GM19324 (cell line): ENCODE measurements at regions not wholly inside any gene's neighbourhood (a gene's known extent, or its start where the extent isn't known, plus 50 kb on each side); places are given as distances from the start of the nearest gene placed in this dataset.

Source experiments
- ATAC-seq: cut with Tn5 transposase; IDR thresholded peaks from one replicate; pipeline ENCODE4 v1.9.1; 2021; ENCODE audit warnings: mild to moderate bottlenecking, moderate library complexity; ENCODE audit not compliant: unreplicated experiment, low FRiP score

DNA sequence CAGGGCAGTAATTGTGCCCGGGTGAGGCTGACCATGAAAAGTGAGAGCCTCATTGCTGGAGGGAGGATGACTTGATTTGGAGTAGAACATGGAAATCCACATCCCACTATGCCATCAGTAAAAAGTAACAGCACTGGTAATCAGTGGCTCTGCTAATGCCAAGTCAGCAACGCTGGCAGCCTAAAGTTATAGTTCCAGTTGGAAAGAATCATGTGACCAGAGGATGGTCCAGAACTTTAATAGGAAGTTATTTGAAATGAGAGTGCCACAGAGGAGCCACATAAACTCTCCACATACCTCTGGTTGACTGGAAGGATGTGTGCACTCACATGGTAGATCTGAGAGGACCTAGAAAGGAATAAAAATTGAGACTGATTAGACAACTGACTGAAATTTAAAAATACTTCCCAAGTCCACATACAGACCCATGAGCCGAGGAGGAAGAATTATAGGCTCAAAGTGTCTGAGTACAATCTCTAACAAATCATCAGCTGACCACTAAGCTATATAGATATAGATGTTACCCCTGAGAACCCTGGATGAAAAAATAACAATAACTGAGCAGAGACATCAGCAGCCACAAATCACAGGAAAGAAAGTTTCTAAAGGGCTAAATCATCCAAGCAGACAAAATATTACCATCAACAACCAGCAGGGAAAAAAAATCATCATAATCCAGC lies 346.8 kb downstream of the STK39 start:
- no peak for ATAC-seq

DNA sequence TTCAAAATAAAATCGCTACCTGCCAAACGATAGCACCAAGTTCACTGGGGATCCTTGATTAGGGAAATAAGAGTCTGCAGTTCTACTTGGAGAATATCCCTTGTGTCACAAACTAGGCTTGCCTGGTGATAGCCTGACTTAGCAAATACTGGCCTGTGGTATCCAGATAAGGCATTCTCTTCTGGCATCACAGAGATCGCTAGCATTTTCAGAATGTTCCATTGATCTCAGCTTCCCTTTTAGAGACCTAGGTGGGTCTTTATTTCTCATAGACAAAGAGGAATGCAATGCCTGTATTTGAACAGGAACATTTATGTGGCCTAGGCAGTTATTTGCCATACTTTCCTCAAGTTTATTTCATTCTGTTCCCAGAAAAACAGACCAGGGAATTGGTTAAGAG lies 349.1 kb downstream of the STK39 start:
- no peak for ATAC-seq

DNA sequence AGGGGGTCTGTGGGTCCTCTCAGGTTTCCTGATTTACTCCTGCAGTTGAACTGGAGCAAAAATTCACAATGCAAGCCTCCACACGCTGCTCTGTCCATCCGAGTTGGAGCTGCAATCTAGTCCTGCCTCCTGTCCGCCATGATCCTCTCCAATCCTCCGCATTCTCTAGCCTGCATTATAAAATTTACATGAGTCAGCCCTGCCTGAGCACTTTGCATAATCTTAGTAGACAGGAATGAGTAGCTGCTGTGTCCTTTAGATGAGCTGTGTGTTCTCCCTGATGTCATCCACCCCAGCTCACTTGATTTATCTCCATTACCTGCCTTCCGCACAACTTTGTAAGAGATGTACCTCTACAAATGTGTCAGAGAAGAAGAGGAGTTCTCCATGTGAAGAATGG lies 355.6 kb downstream of the STK39 start:
- no peak for ATAC-seq

DNA sequence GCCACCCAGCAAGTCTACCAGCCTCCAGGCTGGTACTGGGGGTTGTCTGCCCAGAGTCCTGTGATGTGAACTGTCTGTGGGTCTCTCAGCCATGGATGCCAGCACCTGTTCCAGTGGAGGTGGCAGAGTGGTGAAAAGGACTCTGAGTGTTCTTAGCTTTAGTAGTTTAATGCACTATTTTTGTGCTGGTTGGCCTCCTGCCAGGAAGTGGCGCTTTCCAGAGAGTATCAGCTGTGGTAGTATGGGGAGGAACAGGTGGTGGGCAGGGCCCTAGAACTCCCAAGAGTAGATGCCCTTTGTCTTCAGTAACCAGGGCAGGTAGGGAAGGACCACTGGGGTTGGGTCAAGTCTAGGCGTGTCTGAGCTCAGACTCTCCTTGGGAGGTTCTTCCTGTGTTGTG lies 356.7 kb downstream of the STK39 start:
- no peak for ATAC-seq

DNA sequence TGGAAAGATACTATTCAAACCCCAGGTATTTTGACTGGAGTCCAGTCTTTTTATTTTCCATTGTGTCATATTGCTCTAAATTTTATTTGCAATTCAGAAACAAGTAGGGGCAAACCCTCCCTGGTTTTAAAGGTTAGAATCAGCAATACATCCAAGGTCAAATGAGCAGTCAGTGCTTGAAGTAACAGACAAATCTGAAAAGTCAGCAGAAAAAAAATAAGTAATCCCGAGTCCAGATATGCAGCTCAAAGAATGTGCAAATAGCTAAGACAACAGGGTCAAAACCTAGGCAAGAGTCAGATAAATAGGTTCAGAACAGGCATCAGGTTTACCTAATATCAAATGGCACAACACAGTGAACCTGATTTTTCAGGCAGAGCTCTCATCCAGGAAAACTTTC lies 367.0 kb downstream of the STK39 start:
- ATAC-seq, result no peak

DNA sequence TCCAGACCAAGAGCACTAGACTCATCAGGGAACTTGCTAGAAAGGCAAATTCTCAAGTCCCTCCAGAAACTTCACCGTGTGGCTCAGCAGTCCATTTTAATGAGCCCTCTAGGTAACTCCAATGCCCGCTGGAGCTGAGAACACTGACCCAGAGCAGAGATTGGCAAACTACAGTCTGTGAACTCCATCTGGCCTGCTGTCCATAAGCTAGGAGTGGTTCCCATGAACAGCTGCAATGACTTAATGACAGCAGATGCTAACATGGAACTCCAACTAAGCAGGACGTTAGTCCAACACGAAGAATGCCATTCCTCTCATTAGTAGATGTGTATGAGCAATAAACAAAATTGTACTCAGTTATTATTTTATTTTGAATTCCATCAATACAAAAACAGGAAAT lies 371.9 kb downstream of the STK39 start:
- ATAC-seq, result no peak

DNA sequence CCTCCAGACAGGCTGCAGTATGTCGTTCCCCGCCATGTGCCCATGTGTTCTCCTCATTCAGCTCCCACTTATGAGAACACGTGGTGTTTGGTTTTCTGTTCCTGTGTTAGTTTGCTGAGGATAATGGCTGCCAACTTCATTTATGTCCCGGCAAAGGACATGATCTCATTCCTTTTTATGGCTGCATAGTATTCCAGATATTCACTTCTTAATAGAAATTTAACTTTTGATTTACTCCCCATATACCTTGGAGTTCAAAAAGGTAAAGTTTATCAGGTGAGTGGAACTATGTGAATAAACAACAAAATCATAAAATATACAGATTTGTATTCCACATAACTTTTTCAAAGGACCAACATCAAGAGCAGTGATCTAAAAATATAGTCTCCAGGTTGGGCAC lies 372.6 kb downstream of the STK39 start:
- ATAC-seq, result no peak

DNA sequence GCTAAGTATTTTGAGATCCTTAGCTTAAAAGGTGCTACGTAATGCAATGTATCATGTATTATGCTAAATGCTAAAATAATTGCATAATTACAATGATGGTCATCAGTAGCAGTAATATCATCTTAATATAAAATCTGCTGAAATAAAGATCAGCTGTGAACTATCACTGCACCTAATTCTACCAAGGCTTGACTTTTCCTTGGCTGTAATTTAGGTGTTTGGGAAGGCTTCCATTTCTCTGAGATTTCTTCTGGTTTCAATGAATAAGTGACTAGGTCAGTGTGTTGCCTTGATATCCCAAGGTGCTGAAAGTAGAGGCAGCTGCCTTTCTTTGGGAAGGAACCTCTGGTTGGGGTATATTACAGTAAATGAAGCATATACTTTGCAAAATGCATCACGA lies 376.1 kb downstream of the STK39 start:
- ATAC-seq, result no peak

DNA sequence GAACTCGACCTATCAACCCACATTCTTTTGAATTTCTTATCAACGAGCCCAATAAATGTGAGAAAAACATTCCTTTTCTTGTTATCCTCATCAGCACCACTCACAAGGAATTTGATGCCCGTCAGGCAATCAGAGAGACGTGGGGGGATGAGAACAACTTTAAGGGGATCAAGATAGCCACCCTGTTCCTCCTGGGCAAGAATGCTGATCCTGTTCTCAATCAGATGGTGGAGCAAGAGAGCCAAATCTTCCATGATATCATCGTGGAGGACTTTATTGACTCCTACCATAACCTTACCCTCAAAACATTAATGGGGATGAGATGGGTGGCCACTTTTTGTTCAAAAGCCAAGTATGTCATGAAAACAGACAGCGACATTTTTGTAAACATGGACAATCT lies 378.2 kb downstream of the STK39 start:
- ATAC-seq, result no peak

DNA sequence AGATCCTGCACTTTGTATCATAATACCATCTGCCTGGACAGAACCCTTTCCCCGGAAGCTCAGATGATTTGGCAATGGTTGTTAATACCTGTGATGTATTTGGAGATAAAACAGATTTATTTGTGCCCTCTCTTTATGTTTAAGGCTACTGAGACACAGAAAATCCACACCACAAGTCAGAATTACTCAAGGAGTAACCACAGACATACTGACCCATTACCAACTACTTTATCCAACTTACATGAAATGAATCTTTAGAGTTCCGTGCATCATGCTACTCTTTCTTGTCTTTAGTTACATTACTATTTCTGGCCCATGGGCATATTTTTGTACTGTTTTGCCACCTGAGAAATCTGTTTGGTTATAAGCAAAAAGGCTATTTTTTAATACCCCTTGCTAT lies 384.0 kb downstream of the STK39 start:
- no peak for ATAC-seq

DNA sequence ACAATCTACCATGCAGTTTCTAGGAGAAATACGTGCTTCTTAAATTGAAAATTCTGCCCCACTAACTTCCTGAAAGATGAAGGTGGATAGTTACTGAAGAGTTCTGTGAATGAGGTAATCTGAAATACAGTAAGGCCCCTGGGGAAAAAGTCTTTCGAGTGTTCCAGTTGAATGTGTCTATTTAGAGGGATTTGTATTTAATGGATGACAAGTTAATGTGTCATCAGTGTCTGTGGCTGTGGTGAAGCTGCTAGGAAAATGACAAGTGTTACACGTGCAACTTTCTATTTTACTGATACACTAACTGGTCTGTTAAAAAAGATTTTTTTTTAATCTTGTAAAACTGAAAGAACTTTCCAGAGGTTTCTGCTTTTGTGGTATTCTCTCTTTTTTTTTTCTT lies 384.6 kb downstream of the STK39 start:
- peak; percentile 48 for ATAC-seq

DNA sequence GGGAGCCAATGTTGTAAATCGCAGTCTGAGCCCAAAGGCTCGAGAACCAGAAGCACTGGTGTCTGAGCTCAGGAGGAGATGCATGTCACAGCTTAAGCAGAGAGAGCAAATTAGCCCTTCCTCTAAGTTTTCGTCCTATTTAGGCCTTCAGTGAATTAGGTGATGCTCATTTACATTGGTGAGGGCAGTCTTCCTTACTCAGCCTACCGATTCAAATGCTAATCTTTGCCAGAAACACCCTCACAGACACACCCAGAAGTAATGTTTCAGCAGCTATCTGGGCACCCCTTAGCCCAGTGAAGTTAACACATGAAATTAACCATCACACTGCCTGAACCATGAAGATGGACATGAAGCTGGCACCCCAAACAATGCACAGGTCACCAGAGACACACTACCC lies 385.1 kb downstream of the STK39 start:
- peak; percentile 12 for ATAC-seq

DNA sequence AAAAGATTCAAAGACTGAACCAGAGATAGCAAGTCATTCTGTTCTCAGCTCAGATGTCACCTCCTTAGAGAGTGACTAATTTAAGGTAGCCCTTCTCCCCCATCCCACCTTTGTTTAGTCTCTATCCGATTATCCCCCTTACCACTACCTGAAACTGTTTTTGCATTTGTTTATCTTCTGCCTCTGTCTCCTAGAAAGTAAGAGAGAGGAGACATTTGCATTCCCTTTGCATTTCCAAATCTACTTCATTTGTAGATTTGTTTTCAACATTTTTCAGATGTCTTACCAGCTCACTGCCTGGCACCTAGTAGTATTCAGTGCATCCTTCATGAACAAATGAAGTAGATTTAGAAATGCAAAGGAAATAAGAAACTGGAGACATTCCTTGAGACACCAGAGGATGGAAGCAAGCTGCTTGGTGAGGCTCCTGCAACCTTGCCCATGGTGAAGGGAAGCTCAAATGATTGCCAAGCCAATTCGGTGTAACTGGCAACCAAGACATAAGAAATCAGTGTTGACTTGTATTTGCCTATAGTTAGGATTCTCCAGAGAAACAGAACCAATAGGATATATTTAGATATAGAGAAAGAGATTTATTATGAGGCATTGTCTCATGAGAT lies 385.7 kb downstream of the STK39 start:
- no peak for ATAC-seq

DNA sequence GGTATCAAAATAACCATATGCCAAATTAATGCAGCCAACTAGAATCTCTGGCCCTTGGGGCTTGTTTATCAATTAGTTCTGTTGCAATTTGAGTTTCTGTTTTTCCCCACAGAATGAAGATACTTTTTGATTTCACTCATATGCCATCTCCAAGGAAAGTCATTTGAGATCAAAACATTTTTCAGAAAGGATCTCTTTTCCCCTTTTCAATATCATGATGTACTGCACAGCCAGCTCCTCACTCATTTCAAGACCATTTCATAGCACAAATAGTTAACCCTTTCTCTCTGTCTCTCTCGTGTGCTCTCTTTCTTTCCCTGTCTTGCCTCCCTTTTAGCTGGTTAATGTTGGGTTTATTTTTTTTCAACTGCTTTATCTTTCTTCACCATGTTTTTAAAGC lies 387.3 kb downstream of the STK39 start:
- ATAC-seq, result no peak

DNA sequence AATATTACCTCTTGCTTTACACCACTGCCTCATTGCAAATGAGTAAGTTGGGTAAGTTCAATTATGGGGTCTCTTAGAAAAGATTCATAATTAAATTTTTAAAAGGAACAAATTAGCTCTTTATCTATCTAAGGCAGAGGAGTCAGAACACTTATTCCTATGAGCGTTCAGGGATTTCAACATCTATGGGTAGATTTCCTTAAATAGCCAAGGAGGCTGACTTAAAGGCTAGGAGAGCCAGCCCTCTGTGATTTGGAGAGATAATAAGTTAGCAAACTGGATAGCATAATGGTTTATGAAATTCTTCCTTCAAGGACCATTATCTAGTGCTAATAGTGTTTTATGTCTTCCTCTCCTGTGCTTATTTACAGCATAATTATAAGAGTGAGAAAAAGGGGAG lies 387.7 kb downstream of the STK39 start:
- no peak for ATAC-seq

DNA sequence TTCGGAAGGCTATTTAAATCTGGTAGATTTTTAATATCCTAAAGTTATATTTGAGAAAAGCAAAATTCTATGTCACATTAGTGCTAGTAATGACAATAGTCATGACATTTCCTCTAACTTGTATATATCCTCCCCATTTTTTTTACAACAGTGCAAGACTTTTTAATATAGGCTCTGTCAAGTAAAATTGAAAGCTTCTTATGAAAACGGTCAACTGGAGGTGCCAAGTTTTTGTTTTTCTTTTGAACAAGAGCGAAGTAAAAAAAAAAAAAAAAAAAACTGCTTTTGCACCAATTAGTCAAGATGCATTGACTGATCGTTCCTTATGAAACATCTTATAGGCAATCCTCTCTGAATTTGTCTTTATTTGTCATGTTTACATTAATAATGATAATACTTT lies 389.3 kb downstream of the STK39 start:
- ATAC-seq, result no peak

DNA sequence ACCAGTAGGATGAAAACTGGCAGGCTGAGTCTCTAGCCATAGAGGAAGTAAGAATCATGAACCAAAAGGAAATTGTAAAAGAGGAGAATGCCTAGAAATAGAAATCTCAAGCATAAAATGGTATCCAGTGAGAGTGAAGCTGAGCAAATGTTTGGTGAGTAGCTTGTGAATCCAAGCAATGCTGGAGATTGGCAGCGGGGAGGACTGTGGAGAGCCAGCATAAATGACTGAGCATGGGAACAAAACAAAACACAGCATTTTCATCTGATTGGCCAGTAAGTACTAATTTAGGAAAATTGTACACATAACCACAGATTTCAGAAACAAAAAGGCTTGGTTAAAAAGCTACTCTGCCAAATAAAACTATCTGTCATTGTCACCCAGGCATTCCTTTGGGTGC lies 390.0 kb downstream of the STK39 start:
- no peak for ATAC-seq

DNA sequence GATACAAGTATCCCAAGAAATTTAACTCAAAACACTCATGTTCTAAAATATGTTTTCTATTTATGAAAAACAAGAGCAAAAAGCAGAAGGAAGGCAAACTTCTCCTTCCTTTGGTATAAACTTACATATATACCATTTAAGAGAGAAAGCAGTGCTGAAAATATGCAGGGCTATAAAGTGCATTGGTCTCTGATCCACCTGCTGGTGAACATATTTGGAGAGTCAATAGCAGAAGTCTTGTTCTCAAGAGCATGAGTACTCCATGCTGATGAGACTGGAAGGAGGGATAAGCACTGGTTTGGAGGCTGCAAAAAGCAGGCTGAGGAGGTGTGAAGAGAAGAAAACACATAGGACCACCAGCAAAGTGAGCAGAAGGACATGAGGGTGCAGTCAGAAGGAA lies 391.2 kb downstream of the STK39 start:
- no peak for ATAC-seq

DNA sequence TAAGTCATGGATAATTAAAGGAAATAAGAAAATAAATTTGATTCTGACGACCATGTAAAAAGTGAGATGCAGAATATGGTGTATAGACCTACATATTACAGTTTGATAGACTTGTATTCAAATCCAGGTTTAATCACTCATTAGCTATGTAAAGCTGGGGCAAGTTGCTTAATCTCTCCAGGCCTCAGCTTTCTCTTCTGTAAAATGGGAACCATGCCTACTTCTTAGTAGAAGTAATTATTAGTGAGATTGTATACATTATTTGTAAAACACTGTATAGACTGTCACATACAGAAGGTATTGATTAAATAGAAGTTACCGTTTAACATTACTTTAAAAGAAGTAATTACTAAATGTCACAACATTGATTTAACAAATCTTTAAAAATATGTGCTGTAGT lies 392.2 kb downstream of the STK39 start:
- ATAC-seq, result no peak

DNA sequence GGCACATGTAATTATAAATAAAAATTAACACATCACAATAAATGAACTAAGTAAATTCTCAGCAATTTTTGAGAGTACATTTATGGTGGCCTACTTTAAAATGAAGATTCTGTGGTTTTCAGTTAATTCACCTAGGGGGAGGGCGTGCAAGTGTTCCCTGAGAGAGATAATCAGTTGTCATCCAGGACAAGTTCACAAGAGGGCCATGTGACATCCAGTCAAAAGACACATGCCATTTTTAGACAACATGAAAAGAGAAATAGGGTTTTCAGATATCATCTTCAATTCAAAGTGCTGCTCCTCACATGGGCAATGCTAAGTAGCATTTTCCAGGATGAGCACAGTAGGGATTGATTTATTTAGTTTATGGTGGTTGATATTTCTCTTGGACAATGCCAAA lies 393.7 kb downstream of the STK39 start:
- no peak for ATAC-seq

DNA sequence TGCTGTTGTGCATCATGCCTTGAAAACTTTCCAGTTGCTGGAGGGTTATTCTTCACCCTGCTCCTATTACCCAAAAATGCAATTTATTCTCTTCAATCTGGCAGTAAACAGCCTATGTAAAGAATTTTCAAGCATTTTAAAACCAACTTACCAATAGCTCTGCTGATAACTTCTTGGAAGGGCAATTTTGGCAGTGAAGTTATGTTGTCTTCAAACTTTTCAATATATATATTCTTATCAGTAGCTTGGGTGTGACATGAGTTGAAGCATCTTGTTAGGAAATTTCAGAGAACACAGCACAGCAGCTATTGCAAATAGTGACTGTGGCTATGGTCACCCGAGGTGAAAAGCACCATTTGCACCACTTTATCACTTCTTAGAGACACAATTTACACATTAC lies 395.5 kb downstream of the STK39 start:
- no peak for ATAC-seq

DNA sequence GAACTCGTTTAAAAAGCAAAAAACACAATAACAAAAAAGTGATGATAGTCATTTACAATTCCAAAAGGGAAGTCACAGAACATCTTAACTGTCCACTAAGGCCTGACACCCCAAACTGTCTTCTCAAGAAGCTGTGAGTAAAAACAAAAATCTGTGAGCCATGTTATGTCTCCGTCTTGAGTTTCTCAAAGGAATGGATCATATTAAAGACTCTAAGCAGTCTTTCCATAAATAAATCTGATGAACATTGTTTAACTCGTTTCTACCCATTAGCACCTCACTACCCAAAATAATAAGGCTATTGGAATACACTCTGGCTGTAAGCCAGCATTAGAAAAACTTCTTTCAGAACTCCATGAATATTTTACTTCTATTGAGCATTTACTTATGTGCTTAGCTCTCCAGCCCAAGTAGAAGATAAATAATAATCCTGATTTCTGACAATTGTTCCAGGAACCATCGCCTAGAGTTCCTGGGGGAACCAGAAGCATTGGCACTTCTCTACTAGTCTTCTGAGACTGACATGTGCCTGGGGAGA lies 396.0 kb downstream of the STK39 start:
- ATAC-seq, result no peak
